ENCODE measurements at regions not wholly inside any gene's neighbourhood (a gene's known extent, or its start where the extent isn't known, plus 50 kb on each side); places are given as distances from the start of the nearest gene placed in this dataset.

GRCh38 chrX:131704136-131704695 lies 160.3 kb downstream of the OR13H1 start:
- peak; percentile 39 for DNase-seq

GRCh38 chrX:131709553-131709952 lies 165.7 kb downstream of the OR13H1 start:
- DNase-seq: no peak

GRCh38 chrX:131711478-131711867 lies 167.6 kb downstream of the OR13H1 start:
- no peak for DNase-seq

GRCh38 chrX:131723646-131724045 lies 179.8 kb downstream of the OR13H1 start:
- DNase-seq: no peak

GRCh38 chrX:131724292-131724691 lies 180.4 kb downstream of the OR13H1 start:
- no peak for DNase-seq

- DNase-seq: no peak
These were observed 181.3 kb downstream of the OR13H1 start for GRCh38 chrX:131725001-131725654.

GRCh38 chrX:131727778-131728177 lies 183.9 kb downstream of the OR13H1 start:
- no peak for DNase-seq

GRCh38 chrX:131728295-131729145 lies 184.6 kb downstream of the OR13H1 start:
- no peak for DNase-seq

- DNase-seq: no peak
These were observed 185.4 kb downstream of the OR13H1 start for GRCh38 chrX:131729295-131729694.

GRCh38 chrX:131734621-131735020 lies 190.7 kb downstream of the OR13H1 start:
- DNase-seq: no peak

GRCh38 chrX:131735127-131735526 lies 191.3 kb downstream of the OR13H1 start:
- no peak for DNase-seq

- DNase-seq: no peak
These were observed 195.9 kb downstream of the OR13H1 start for GRCh38 chrX:131739823-131740222.

- no peak for DNase-seq
These were observed 197.3 kb downstream of the OR13H1 start for GRCh38 chrX:131741103-131741581.

- no peak for DNase-seq
These were observed 202.1 kb downstream of the OR13H1 start for GRCh38 chrX:131745942-131746489.

- peak; percentile 27 for DNase-seq
These were observed 202.7 kb downstream of the OR13H1 start for GRCh38 chrX:131746491-131746968.

GRCh38 chrX:131747173-131747572 lies 203.3 kb downstream of the OR13H1 start:
- DNase-seq: no peak

- DNase-seq: peak; percentile 30
These were observed 208.8 kb downstream of the OR13H1 start for GRCh38 chrX:131752493-131753198.

GRCh38 chrX:131762802-131763234 lies 218.9 kb downstream of the OR13H1 start:
- no peak for DNase-seq

GRCh38 chrX:131763674-131764073 lies 219.8 kb downstream of the OR13H1 start:
- DNase-seq: no peak

- DNase-seq: no peak
These were observed 220.3 kb downstream of the OR13H1 start for GRCh38 chrX:131764216-131764615.

- no peak for DNase-seq
These were observed 234.7 kb downstream of the OR13H1 start for GRCh38 chrX:131778269-131779218.

Measured in NCI-H1048 (cell line).